ENCODE measurements at regions not wholly inside any gene's neighbourhood (a gene's known extent, or its start where the extent isn't known, plus 50 kb on each side); places are given as distances from the start of the nearest gene placed in this dataset.
A peak's percentile ranks its signal among the peaks of the same experiment; 100 is the strongest.
"Not testable (repeated sequence)": the region's sequence is repeated elsewhere in the genome, so short reads cannot be mapped to it uniquely, and the experiment has no call there.

GRCh38 chr2:143870696-143871095 lies 649.2 kb downstream of the ZEB2 start:
- DNase-seq (ENCODE audit: low read depth, low spot score): no peak

- DNase-seq (ENCODE audit: low read depth, low spot score): no peak
These were observed 662.9 kb downstream of the ZEB2 start for GRCh38 chr2:143856978-143857377.

GRCh38 chr2:143852759-143853158 lies 667.2 kb downstream of the ZEB2 start:
- peak; percentile 7 for DNase-seq (ENCODE audit: low read depth, low spot score)

- DNase-seq (ENCODE audit: low read depth, low spot score): no peak
These were observed 669.8 kb downstream of the ZEB2 start for GRCh38 chr2:143850084-143850483.

GRCh38 chr2:143847257-143847656 lies 672.7 kb downstream of the ZEB2 start:
- no peak for DNase-seq (ENCODE audit: low read depth, low spot score)

- DNase-seq (ENCODE audit: low read depth, low spot score): no peak
These were observed 674.9 kb downstream of the ZEB2 start for GRCh38 chr2:143844986-143845385.

- DNase-seq (ENCODE audit: low read depth, low spot score): no peak
These were observed 676.2 kb downstream of the ZEB2 start for GRCh38 chr2:143843686-143844085.

- no peak for DNase-seq (ENCODE audit: low read depth, low spot score)
These were observed 677.1 kb downstream of the ZEB2 start for GRCh38 chr2:143842836-143843235.

- DNase-seq (ENCODE audit: low read depth, low spot score): no peak
These were observed 678.0 kb downstream of the ZEB2 start for GRCh38 chr2:143841935-143842334.

GRCh38 chr2:143840601-143841000 lies 679.3 kb downstream of the ZEB2 start:
- DNase-seq (ENCODE audit: low read depth, low spot score): no peak

GRCh38 chr2:143840194-143840593 lies 679.7 kb downstream of the ZEB2 start:
- no peak for DNase-seq (ENCODE audit: low read depth, low spot score)

- DNase-seq (ENCODE audit: low read depth, low spot score): no peak
These were observed 680.5 kb downstream of the ZEB2 start for GRCh38 chr2:143839456-143839855.

- not testable (repeated sequence) for DNase-seq (ENCODE audit: low read depth, low spot score)
These were observed 682.9 kb downstream of the ZEB2 start for GRCh38 chr2:143837055-143837454.

- DNase-seq (ENCODE audit: low read depth, low spot score): no peak
These were observed 684.4 kb downstream of the ZEB2 start for GRCh38 chr2:143835481-143835880.

- DNase-seq (ENCODE audit: low read depth, low spot score): no peak
These were observed 686.8 kb downstream of the ZEB2 start for GRCh38 chr2:143833015-143833660.

- no peak for DNase-seq (ENCODE audit: low read depth, low spot score)
These were observed 689.4 kb downstream of the ZEB2 start for GRCh38 chr2:143830476-143830875.

GRCh38 chr2:143828763-143829537 lies 691.0 kb downstream of the ZEB2 start:
- DNase-seq (ENCODE audit: low read depth, low spot score): no peak

- DNase-seq (ENCODE audit: low read depth, low spot score): no peak
These were observed 695.1 kb downstream of the ZEB2 start for GRCh38 chr2:143824791-143825190.

GRCh38 chr2:143823876-143824275 lies 694.7 kb downstream of the ARHGAP15 start:
- DNase-seq (ENCODE audit: low read depth, low spot score): no peak

GRCh38 chr2:143823296-143823695 lies 694.1 kb downstream of the ARHGAP15 start:
- DNase-seq (ENCODE audit: low read depth, low spot score): no peak

GRCh38 chr2:143822736-143823135 lies 693.5 kb downstream of the ARHGAP15 start:
- no peak for DNase-seq (ENCODE audit: low read depth, low spot score)

GRCh38 chr2:143819764-143820163 lies 690.5 kb downstream of the ARHGAP15 start:
- DNase-seq (ENCODE audit: low read depth, low spot score): no peak

- DNase-seq (ENCODE audit: low read depth, low spot score): no peak
These were observed 690.0 kb downstream of the ARHGAP15 start for GRCh38 chr2:143819190-143819735.
